ENCODE measurements at regions not wholly inside any gene's neighbourhood (a gene's known extent, or its start where the extent isn't known, plus 50 kb on each side); places are given as distances from the start of the nearest gene placed in this dataset.
A peak's percentile ranks its signal among the peaks of the same experiment; 100 is the strongest.

DNA sequence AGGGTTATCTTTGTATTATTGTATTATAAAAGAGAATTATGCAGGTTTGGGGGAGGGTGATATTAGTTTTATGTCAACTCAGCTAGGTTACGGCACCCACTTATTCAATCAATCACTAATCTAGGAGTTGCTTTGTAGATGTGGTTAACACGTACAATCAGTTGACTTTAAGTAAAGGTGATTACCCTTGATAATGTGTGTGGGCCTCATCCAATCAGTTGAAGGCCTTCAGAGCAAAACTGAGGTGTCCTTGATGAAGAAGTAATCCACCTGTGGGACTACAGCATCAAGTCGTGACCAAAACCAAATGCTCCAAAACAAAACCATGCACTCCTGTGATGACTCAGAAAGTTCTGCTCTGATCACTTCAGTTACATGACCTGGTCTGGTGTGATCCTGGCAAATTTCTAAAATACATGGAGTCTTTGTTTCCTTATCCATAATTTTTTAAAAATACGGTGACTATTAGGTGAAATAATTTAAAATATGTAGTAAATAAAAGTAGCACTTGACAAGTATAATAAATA is 114.1 kb downstream of the IYD start:
- intact Hi-C loops (cut with DNase I, micrococcal nuclease) = no loop called here
- H3K36me3 ChIP-seq (ENCODE audit: low read depth) = no peaks in the 10 kb centered on the region
- TF ChIP-seq CTCF (IDR thresholded peaks at IDR 0.05) = no peak

GRCh38 chr6:150485161-150485958 is 114.3 kb upstream of the PLEKHG1 start:
- ATAC-seq = no peak
- intact Hi-C loops (cut with DNase I, micrococcal nuclease) = no loop called here
- Histone ChIP-seq H3K9me3 (no peaks in the 10 kb centered on the region), H3K4me1 (ENCODE audit: low read depth) (no peaks in the 10 kb centered on the region), H3K36me3 (ENCODE audit: low read depth) (no peaks in the 10 kb centered on the region), H3K4me3 (no peak overlapping the region)
- TF ChIP-seq CTCF (IDR thresholded peaks at IDR 0.05) = no peak
- no peak for DNase-seq

More for the DNA sequence above, 114.1 kb downstream of the IYD start:
- DNase-seq (no peak), ATAC-seq (no peak)
- H3K4me3 ChIP-seq = no peak overlapping the region
- no peaks in the 10 kb centered on the region for H3K9me3 ChIP-seq
- H3K4me1 ChIP-seq (ENCODE audit: low read depth) = no peaks in the 10 kb centered on the region

- no peak for ATAC-seq
- TF ChIP-seq CTCF (IDR thresholded peaks at IDR 0.05) = no peak
These were observed 113.6 kb upstream of the PLEKHG1 start for GRCh38 chr6:150486048-150486447.

DNA sequence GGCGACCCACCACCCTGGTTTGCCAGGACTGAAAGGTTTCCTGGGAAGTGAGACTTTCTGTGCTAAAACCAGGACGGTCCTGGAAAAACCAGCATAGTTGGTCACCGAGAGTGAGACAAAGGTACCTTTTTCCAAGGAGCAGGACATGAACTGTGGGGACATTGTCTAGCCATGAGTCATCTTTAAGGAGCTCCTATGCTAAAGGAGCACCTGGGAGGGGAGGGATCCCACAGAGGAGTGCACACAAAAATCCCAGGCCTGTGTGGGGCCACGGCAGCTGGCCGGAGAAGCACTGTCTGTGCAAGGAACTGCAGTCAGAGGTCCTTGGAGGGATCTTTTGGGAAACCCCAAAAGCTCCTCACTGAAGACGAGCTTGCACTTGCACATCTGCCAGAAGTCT is 109.1 kb upstream of the PLEKHG1 start:
- ATAC-seq = no peak

More at GRCh38 chr6:150486048-150486447, 113.6 kb upstream of the PLEKHG1 start:
- no peak overlapping the region for H3K4me3 ChIP-seq
- intact Hi-C loops (cut with DNase I, micrococcal nuclease) = no loop called here
- DNase-seq = no peak
- H3K36me3 ChIP-seq (ENCODE audit: low read depth) = no peaks in the 10 kb centered on the region
- H3K4me1 ChIP-seq (ENCODE audit: low read depth) = no peaks in the 10 kb centered on the region
- no peaks in the 10 kb centered on the region for H3K9me3 ChIP-seq

GRCh38 chr6:150491131-150491810 is 108.4 kb upstream of the PLEKHG1 start:
- intact Hi-C loops (cut with DNase I, micrococcal nuclease) = no loop called here
- Histone ChIP-seq H3K9me3 (no peaks in the 10 kb centered on the region), H3K4me3 (no peak overlapping the region), H3K4me1 (ENCODE audit: low read depth) (no peaks in the 10 kb centered on the region), H3K36me3 (ENCODE audit: low read depth) (no peaks in the 10 kb centered on the region)
- no peak for TF ChIP-seq CTCF (IDR thresholded peaks at IDR 0.05)
- ATAC-seq (peak; percentile 36), DNase-seq (no peak)

More for the DNA sequence above, 109.1 kb upstream of the PLEKHG1 start:
- no peak overlapping the region for H3K4me3 ChIP-seq
- H3K36me3 ChIP-seq (ENCODE audit: low read depth) = no peaks in the 10 kb centered on the region
- intact Hi-C loops (cut with DNase I, micrococcal nuclease) = no loop called here
- H3K9me3 ChIP-seq = no peaks in the 10 kb centered on the region
- no peak for DNase-seq
- TF ChIP-seq CTCF (IDR thresholded peaks at IDR 0.05) = no peak
- no peaks in the 10 kb centered on the region for H3K4me1 ChIP-seq (ENCODE audit: low read depth)

Data from mucosa of descending colon (tissue), 3 donors.